ENCODE measurements at regions not wholly inside any gene's neighbourhood (a gene's known extent, or its start where the extent isn't known, plus 50 kb on each side); places are given as distances from the start of the nearest gene placed in this dataset.

- no peak for ATAC-seq
- TF ChIP-seq SNAI2 (CRISPR knock-in tag; IDR thresholded peaks at IDR 0.05) (no peak), ZNF565 (CRISPR knock-in tag; conservative IDR thresholded peaks at IDR 0.05; ENCODE audit: low read depth) (no peak), TSHZ2 (CRISPR knock-in tag; IDR thresholded peaks at IDR 0.05) (no peak), PATZ1 (CRISPR knock-in tag; IDR thresholded peaks at IDR 0.05; ENCODE audit: borderline replicate concordance) (no peak), PPARA (CRISPR knock-in tag; IDR thresholded peaks at IDR 0.05; ENCODE audit: borderline replicate concordance) (no peak), ESRRG (CRISPR knock-in tag; IDR thresholded peaks at IDR 0.05) (no peak), ARNTL (CRISPR knock-in tag; IDR thresholded peaks at IDR 0.05; ENCODE audit: borderline replicate concordance, low read depth) (no peak), ZFP3 (CRISPR knock-in tag; IDR thresholded peaks at IDR 0.05) (no peak), ZC3H10 (CRISPR knock-in tag; IDR thresholded peaks at IDR 0.05) (no peak), OSR1 (CRISPR knock-in tag; IDR thresholded peaks at IDR 0.05) (no peak), ZNF8 (CRISPR knock-in tag; IDR thresholded peaks at IDR 0.05) (no peak), RARB (CRISPR knock-in tag; IDR thresholded peaks at IDR 0.05) (no peak), POU6F1 (CRISPR knock-in tag; IDR thresholded peaks at IDR 0.05; ENCODE audit: borderline replicate concordance, low read depth) (no peak), CSDC2 (CRISPR knock-in tag; IDR thresholded peaks at IDR 0.05) (no peak), CREB5 (CRISPR knock-in tag; IDR thresholded peaks at IDR 0.05; ENCODE audit: low read depth) (no peak), CSRNP3 (CRISPR knock-in tag; IDR thresholded peaks at IDR 0.05) (no peak), TOX (CRISPR knock-in tag; IDR thresholded peaks at IDR 0.05; ENCODE audit: borderline replicate concordance) (no peak), BACH2 (CRISPR knock-in tag; IDR thresholded peaks at IDR 0.05; ENCODE audit: borderline replicate concordance) (no peak), ZFP30 (CRISPR knock-in tag; IDR thresholded peaks at IDR 0.05) (no peak)
Measured at GRCh38 chrX:15072259-15072658, 197.6 kb downstream of the ASB9 start.

- TF ChIP-seq OSR1 (CRISPR knock-in tag; IDR thresholded peaks at IDR 0.05), result no peak
- no peak for TF ChIP-seq TOX (CRISPR knock-in tag; IDR thresholded peaks at IDR 0.05; ENCODE audit: borderline replicate concordance)
- TF ChIP-seq ISL1 (CRISPR knock-in tag; IDR thresholded peaks at IDR 0.05), result no peak
- no peak for TF ChIP-seq CSRNP3 (CRISPR knock-in tag; IDR thresholded peaks at IDR 0.05)
- TF ChIP-seq ZFP30 (CRISPR knock-in tag; IDR thresholded peaks at IDR 0.05), result no peak
- no peak for TF ChIP-seq TCF4 (CRISPR knock-in tag; IDR thresholded peaks at IDR 0.05; ENCODE audit: borderline replicate concordance)
- TF ChIP-seq PPARA (CRISPR knock-in tag; IDR thresholded peaks at IDR 0.05; ENCODE audit: borderline replicate concordance), result no peak
- TF ChIP-seq ZFP3 (CRISPR knock-in tag; IDR thresholded peaks at IDR 0.05), result no peak
- peak; percentile 73 for ATAC-seq
Measured at GRCh38 chrX:15059474-15059873, 186.3 kb downstream of the MOSPD2 start.

Data from SK-N-SH treated with all-trans-retinoic acid at 6 μM for 48 hours (cell line).